RWPE1 (cell line): ENCODE measurements at regions not wholly inside any gene's neighbourhood (a gene's known extent, or its start where the extent isn't known, plus 50 kb on each side); places are given as distances from the start of the nearest gene placed in this dataset.

ENCODE experiments used
- CTCF ChIA-PET: fragments of 350-600 bp; sonication (Branson Sonifier 250); formaldehyde crosslinking; extraction: SDS; loops from one replicate; lab custom pipeline; 2021; lab: Yijun Ruan, JAX
- POLR2A ChIA-PET: fragments of 400-600 bp; formaldehyde crosslinking; extraction: SDS; loops from one replicate; lab custom pipeline; 2020; ENCODE audit warnings: antibody characterized with exemption; ENCODE audit not compliant: low non-redundant PET; lab: Yijun Ruan, JAX
- DNase-seq: peaks from one replicate; pipeline ENCODE4 v3.0.0; 2012; ENCODE audit warnings: low spot score
- H3K27ac ChIP-seq: fragments of 450-650 bp; 2 replicates; pipeline ENCODE4 v1.5.1; 2017
- CTCF ChIP-seq: fragments of 450-650 bp; conservative IDR thresholded peaks from 2 replicates; pipeline ENCODE4 v1.5.1; 2017; ENCODE audit warnings: low read depth, mild to moderate bottlenecking

- CTCF ChIA-PET = interaction anchor here (0.6 to 0.8 kb wide), 2 partner anchors 68 to 446 kb away, joined by 3 read pairs; no protein-coding TSS in a partner anchor
- H3K27ac ChIP-seq = no peak overlapping the region
- POLR2A ChIA-PET = no interaction called here
- DNase-seq = no peak
- TF ChIP-seq CTCF = no peak
These were observed 53.3 kb upstream of the SYN3 start for GRCh38 chr22:33111491-33111890.

- POLR2A ChIA-PET = no interaction called here
- DNase-seq = no peak
- no peak for TF ChIP-seq CTCF
- no peak overlapping the region for H3K27ac ChIP-seq
- CTCF ChIA-PET = interaction anchor here (0.6 kb wide), 1 partner anchor 68 kb away, joined by 3 read pairs; no protein-coding TSS in a partner anchor
These were observed 52.5 kb upstream of the SYN3 start for GRCh38 chr22:33110562-33111163.

- TF ChIP-seq CTCF = no peak
- ChIA-PET POLR2A (no interaction called here), CTCF (no interaction called here)
- no peak for DNase-seq
- H3K27ac ChIP-seq = no peak overlapping the region
These were observed 51.6 kb upstream of the SYN3 start for GRCh38 chr22:33109514-33110430.

GRCh38 chr22:33108037-33108436 is 49.9 kb upstream of the SYN3 start:
- TF ChIP-seq CTCF = no peak
- H3K27ac ChIP-seq = no peak overlapping the region
- ChIA-PET CTCF (no interaction called here), POLR2A (no interaction called here)
- no peak for DNase-seq
